ENCODE measurements at regions not wholly inside any gene's neighbourhood (a gene's known extent, or its start where the extent isn't known, plus 50 kb on each side); places are given as distances from the start of the nearest gene placed in this dataset.

DNA sequence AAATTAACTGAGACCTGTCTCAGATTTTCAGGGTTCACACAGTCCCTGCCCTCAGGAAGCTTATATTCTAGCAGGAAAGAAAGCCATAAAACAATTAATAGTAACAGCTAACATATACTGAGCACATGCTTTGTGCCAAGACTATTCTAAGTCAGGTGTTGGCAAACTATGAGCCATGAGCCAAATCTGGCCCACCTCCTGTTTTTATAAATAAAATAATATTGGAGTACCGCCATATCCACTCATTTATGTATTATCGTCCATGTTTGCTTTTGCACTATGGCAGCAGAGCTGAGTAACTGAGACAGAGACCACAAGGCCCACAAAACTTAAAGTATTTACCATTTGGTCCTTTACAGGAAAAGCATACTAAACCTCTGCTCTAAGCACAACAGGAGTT, 83.3 kb upstream of the TRIO start:
- Histone ChIP-seq H3K27ac (no peak overlapping the region), H3K36me3 (no peaks in the 10 kb centered on the region), H3K4me1 (no peaks in the 10 kb centered on the region), H3K27me3 (no peaks in the 10 kb centered on the region), H3K9me3 (no peaks in the 10 kb centered on the region), H3K4me3 (replicated peaks in 1 of 3) (no peak overlapping the region)
- WGBS, 2 donors, result 77% methylated on average over 2 of the region's 2 CpGs
- TF ChIP-seq, protein P1, sequence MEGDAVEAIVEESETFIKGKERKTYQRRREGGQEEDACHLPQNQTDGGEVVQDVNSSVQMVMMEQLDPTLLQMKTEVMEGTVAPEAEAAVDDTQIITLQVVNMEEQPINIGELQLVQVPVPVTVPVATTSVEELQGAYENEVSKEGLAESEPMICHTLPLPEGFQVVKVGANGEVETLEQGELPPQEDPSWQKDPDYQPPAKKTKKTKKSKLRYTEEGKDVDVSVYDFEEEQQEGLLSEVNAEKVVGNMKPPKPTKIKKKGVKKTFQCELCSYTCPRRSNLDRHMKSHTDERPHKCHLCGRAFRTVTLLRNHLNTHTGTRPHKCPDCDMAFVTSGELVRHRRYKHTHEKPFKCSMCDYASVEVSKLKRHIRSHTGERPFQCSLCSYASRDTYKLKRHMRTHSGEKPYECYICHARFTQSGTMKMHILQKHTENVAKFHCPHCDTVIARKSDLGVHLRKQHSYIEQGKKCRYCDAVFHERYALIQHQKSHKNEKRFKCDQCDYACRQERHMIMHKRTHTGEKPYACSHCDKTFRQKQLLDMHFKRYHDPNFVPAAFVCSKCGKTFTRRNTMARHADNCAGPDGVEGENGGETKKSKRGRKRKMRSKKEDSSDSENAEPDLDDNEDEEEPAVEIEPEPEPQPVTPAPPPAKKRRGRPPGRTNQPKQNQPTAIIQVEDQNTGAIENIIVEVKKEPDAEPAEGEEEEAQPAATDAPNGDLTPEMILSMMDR (IDR thresholded peaks at IDR 0.05), result no peak
- no peak for TF ChIP-seq POLR2A (IDR thresholded peaks at IDR 0.05)
- DNase-seq, result no peak
- intact Hi-C loops (cut with DNase I), result no loop called here

DNA sequence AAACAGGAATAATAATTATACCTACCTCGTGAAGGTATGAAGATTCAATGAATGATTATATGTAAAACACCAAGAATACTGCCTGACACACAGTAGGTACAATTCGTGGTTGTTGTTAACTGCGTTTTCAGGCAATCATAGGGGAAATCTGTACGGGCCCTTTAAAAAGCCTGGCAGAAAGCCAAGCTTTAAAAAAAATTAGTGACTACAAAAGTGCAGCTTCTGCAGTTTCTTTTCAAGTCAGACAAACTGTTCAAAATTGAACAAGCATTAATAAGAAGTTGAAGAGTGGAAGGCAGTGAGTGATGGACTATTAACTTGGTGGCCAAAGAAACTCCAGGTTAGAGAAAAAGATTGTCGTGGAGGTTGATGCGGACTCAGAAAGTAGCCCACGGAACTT, 85.9 kb upstream of the TRIO start:
- intact Hi-C loops (cut with DNase I), result no loop called here
- Histone ChIP-seq H3K36me3 (no peaks in the 10 kb centered on the region), H3K27ac (no peak overlapping the region), H3K27me3 (no peaks in the 10 kb centered on the region), H3K9me3 (no peaks in the 10 kb centered on the region), H3K4me1 (no peaks in the 10 kb centered on the region), H3K4me3 (replicated peaks in 1 of 3) (no peak overlapping the region)
- DNase-seq, result no peak
- TF ChIP-seq, protein P1 (IDR thresholded peaks at IDR 0.05), result no peak
- TF ChIP-seq POLR2A (IDR thresholded peaks at IDR 0.05), result no peak
- 55 to 61% methylated on average over 7 of the region's 7 CpGs for WGBS, 2 donors

DNA sequence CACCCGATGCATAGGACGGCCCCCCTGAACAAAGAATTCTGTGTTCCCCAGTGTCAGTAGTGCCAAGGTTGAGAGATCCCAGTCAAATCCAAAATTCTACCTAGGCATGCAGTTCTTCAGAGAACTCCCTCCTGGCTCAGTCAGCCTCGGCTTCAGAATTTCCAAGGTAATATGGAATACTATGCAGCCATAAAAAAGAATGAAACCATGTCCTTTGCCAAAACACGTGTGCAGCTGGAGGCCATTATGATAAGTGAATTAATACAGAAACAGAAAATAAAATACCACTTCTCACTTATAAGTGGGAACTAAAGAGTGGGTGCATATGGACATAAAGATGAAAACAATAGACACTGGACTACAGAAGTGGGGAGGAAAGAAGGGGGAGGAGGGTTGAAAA, 87.1 kb upstream of the TRIO start:
- WGBS, 2 donors, result 93% methylated on average over 2 to 4 of the region's 4 CpGs
- no peaks in the 10 kb centered on the region for H3K4me1 ChIP-seq
- H3K9me3 ChIP-seq, result no peaks in the 10 kb centered on the region
- TF ChIP-seq, protein P1 (IDR thresholded peaks at IDR 0.05), result no peak
- TF ChIP-seq POLR2A (IDR thresholded peaks at IDR 0.05), result no peak
- no peak overlapping the region for H3K27ac ChIP-seq
- H3K4me3 ChIP-seq (replicated peaks in 1 of 3), result no peak overlapping the region
- H3K36me3 ChIP-seq, result no peaks in the 10 kb centered on the region
- intact Hi-C loops (cut with DNase I), result no loop called here
- no peaks in the 10 kb centered on the region for H3K27me3 ChIP-seq
- no peak for DNase-seq

- Histone ChIP-seq H3K27ac (no peak overlapping the region), H3K4me1 (no peaks in the 10 kb centered on the region), H3K27me3 (no peaks in the 10 kb centered on the region), H3K9me3 (no peaks in the 10 kb centered on the region), H3K36me3 (no peaks in the 10 kb centered on the region), H3K4me3 (replicated peaks in 1 of 3) (no peak overlapping the region)
- no peak for DNase-seq
- no peak for TF ChIP-seq POLR2A (IDR thresholded peaks at IDR 0.05)
- TF ChIP-seq, protein P1 (IDR thresholded peaks at IDR 0.05), result no peak
- 64 to 75% methylated on average over 9 of the region's 9 CpGs for WGBS, 2 donors
- intact Hi-C loops (cut with DNase I), result no loop called here
Observed at GRCh38 chr5:14054965-14055963, 87.9 kb upstream of the TRIO start.

DNA sequence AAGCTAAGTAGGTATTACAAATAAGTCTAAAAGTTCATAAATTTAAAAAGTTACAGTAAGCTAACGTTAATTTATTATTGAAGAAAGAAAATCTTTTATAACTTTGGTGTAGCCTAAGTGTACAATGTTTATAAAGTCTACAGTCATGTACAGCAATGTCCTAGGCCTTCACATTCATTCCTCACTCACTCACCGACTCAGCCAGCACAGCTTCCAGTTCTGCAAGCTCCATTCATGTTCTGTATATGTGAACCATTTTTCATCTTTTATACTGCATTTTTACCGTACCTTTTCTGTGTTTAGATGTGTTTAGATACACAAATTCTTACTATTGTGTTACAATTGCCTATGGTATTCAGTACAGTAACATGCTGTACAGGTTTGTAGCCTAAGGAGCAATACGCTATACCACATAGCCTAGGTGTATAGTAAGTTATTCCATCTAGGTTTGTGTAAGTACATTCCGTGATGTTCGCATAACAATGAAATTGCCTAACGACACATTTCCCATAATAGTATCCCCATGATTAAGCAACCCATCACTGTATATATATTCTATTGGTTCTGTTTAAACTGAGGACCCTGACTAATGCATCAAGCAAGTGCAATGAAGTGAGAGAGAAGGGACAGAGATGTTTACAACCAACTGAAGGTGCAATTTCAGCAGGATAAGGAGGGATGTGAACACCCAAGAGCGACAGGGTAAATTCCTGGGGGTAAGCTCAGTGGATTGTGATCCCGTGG, 88.9 kb upstream of the TRIO start:
- DNase-seq, result no peak
- TF ChIP-seq POLR2A (IDR thresholded peaks at IDR 0.05), result no peak
- TF ChIP-seq, protein P1 (IDR thresholded peaks at IDR 0.05), result no peak
- intact Hi-C loops (cut with DNase I), result no loop called here
- Histone ChIP-seq H3K36me3 (no peaks in the 10 kb centered on the region), H3K27me3 (no peaks in the 10 kb centered on the region), H3K4me1 (no peaks in the 10 kb centered on the region), H3K4me3 (replicated peaks in 1 of 3) (no peak overlapping the region), H3K9me3 (no peaks in the 10 kb centered on the region), H3K27ac (no peak overlapping the region)
- 89 to 92% methylated on average over 9 of the region's 9 CpGs for WGBS, 2 donors

All from thyroid gland (tissue), 4 donors.